GM12878 (cell line): ENCODE measurements at regions not wholly inside any gene's neighbourhood (a gene's known extent, or its start where the extent isn't known, plus 50 kb on each side); places are given as distances from the start of the nearest gene placed in this dataset.

ENCODE experiments used
- ATAC-seq: fragments of 200-7000 bp; cut with Tn5 transposase; 3 replicates; pipeline ENCODE4 v1.9.1; 2020; ENCODE audit warnings: mild to moderate bottlenecking, moderate library complexity
- BruUV-seq: library from RNA; stranded (reverse); fragments of 400-500 nt; replicated peaks from 2 replicates; lab custom pipeline; 2021; lab: Mats Ljungman, UMichigan
- CTCF ChIA-PET: fragments of 300-600 bp; sonication (Branson Sonifier 250); formaldehyde crosslinking; extraction: SDS; loops from one replicate; lab custom pipeline; 2021; ENCODE audit warnings: inconsistent platforms; lab: Yijun Ruan, JAX
- POLR2A ChIA-PET: fragments of 350-600 bp; formaldehyde crosslinking; extraction: SDS; loops from one replicate; lab custom pipeline; 2021; ENCODE audit warnings: inconsistent platforms; lab: Charles Lee
- RAD21 ChIA-PET: fragments of 300-600 bp; sonication (Branson Sonifier 250); formaldehyde crosslinking; loops from one replicate; lab custom pipeline; 2023; ENCODE audit warnings: antibody characterized with exemption; ENCODE audit not compliant: unreplicated experiment; lab: Charles Lee
- SMC1A ChIA-PET: fragments of 300-600 bp; sonication (Branson Sonifier 250); formaldehyde crosslinking; loops from one replicate; lab custom pipeline; 2023; ENCODE audit not compliant: unreplicated experiment, uncharacterized antibody; lab: Charles Lee
- DNase-seq: peaks from one replicate; pipeline ENCODE4 v3.0.0-alpha.2; 2011; ENCODE audit warnings: low read depth, low spot score
- FAIRE-seq: peaks from 3 replicates; lab custom pipeline; 2011; peaks lifted over from hg19 to GRCh38; lab: Jason Lieb, UNC
- H2AFZ ChIP-seq: 2 replicates; pipeline ENCODE4 v1.6.0; 2011; ENCODE audit warnings: low read depth, low read length, control low read depth; ENCODE audit not compliant: control insufficient read depth
- H3K27ac ChIP-seq: 2 replicates; pipeline ENCODE4 v1.5.1; 2011; ENCODE audit warnings: control low read depth; ENCODE audit not compliant: control insufficient read depth, insufficient read depth
- H3K27me3 ChIP-seq, 2 experiments: replicated peaks in 1 of 2; 2 replicates each; pipeline versions ENCODE4 v1.6.0 to v1.6.1; 2011; ENCODE audit warnings: low read length in 1 of 2; ENCODE audit not compliant: control insufficient read depth in 2 of 2, insufficient read depth in 2 of 2
- H3K36me3 ChIP-seq, 2 experiments: 2 replicates each; pipeline ENCODE4 v1.5.1; 2011; ENCODE audit warnings: low read length in 1 of 2; ENCODE audit not compliant: control insufficient read depth in 2 of 2, insufficient read depth in 2 of 2
- H3K4me1 ChIP-seq: 2 replicates; pipeline ENCODE4 v1.6.1; 2011; ENCODE audit warnings: mild to moderate bottlenecking, low read length, moderate library complexity, mixed read lengths; ENCODE audit not compliant: control insufficient read depth, insufficient read depth
- H3K4me2 ChIP-seq: 2 replicates; pipeline ENCODE4 v1.6.0; 2011; ENCODE audit warnings: control low read depth; ENCODE audit not compliant: control insufficient read depth, insufficient read depth
- H3K4me3 ChIP-seq: fragments of 200-600 bp; sonication (generic); 2 replicates; pipeline ENCODE4 v1.5.1; 2016
- H3K79me2 ChIP-seq: 2 replicates; pipeline ENCODE4 v1.6.0; 2011; ENCODE audit warnings: low read length; ENCODE audit not compliant: control insufficient read depth, insufficient read depth
- H3K9ac ChIP-seq: 2 replicates; pipeline ENCODE4 v1.8.0; 2011; ENCODE audit warnings: low read length, control low read depth, mixed read lengths; ENCODE audit not compliant: control insufficient read depth, insufficient read depth
- H3K9me3 ChIP-seq: replicated peaks from 3 replicates; pipeline ENCODE4 v1.5.1; 2011; ENCODE audit warnings: mild to moderate bottlenecking, low read length; ENCODE audit not compliant: control insufficient read depth, insufficient read depth
- H4K20me1 ChIP-seq: 2 replicates; pipeline ENCODE4 v1.6.0; 2011; ENCODE audit not compliant: control insufficient read depth, insufficient read depth
- ATF3 ChIP-seq: IDR thresholded peaks from 2 replicates; pipeline ENCODE4 v1.6.1; 2011; ENCODE audit warnings: low read depth, mild to moderate bottlenecking, low read length, moderate library complexity, borderline replicate concordance; ENCODE audit errors: extremely low read depth
- ATF7 ChIP-seq: fragments of 450-650 bp; IDR thresholded peaks from 2 replicates; pipeline ENCODE4 v1.6.1; 2016; ENCODE audit warnings: low read depth, mild to moderate bottlenecking
- BCL3 ChIP-seq: IDR thresholded peaks from 2 replicates; pipeline ENCODE4 v1.6.1; 2011; ENCODE audit warnings: borderline replicate concordance, low read depth, mild to moderate bottlenecking, moderate library complexity, low read length; ENCODE audit not compliant: insufficient read depth, poor library complexity, severe bottlenecking
- BRCA1 ChIP-seq: IDR thresholded peaks from 2 replicates; pipeline ENCODE4 v1.6.1; 2011; ENCODE audit warnings: low read depth, low read length, improper control_type of control experiment
- CEBPZ ChIP-seq: fragments of 150-350 bp; IDR thresholded peaks from 2 replicates; pipeline ENCODE4 v1.6.1; 2016; ENCODE audit warnings: low read depth, low read length
- CHD2 ChIP-seq: IDR thresholded peaks from 2 replicates; pipeline ENCODE4 v1.6.1; 2011; ENCODE audit warnings: low read depth, low read length, improper control_type of control experiment, borderline replicate concordance
- ESRRA ChIP-seq: IDR thresholded peaks from 2 replicates; pipeline ENCODE4 v1.6.1; 2012; ENCODE audit warnings: mild to moderate bottlenecking, low read length, improper control_type of control experiment
- IRF3 ChIP-seq: fragments of 450-650 bp; IDR thresholded peaks from 2 replicates; pipeline ENCODE4 v1.6.1; 2014; ENCODE audit warnings: mild to moderate bottlenecking
- IRF5 ChIP-seq: fragments of 450-650 bp; IDR thresholded peaks from 2 replicates; pipeline ENCODE4 v1.6.1; 2017; ENCODE audit warnings: borderline replicate concordance
- RFX5 ChIP-seq: IDR thresholded peaks from 2 replicates; pipeline ENCODE4 v1.6.1; 2011; ENCODE audit warnings: low read depth, low read length, improper control_type of control experiment
- SKIL ChIP-seq: fragments of 450-650 bp; IDR thresholded peaks from 2 replicates; pipeline ENCODE4 v1.6.1; 2017; ENCODE audit warnings: mild to moderate bottlenecking, low read depth, inconsistent platforms; ENCODE audit not compliant: poor library complexity, severe bottlenecking
- SMARCA5 ChIP-seq: fragments of 450-650 bp; IDR thresholded peaks from 2 replicates; pipeline ENCODE4 v1.6.1; 2017; ENCODE audit warnings: mild to moderate bottlenecking
- SUPT20H ChIP-seq: IDR thresholded peaks from 2 replicates; pipeline ENCODE4 v1.6.1; 2011; ENCODE audit warnings: low read depth, mild to moderate bottlenecking, low read length, moderate library complexity, borderline replicate concordance; ENCODE audit not compliant: control insufficient read depth
- ZZZ3 ChIP-seq: IDR thresholded peaks from 2 replicates; pipeline ENCODE4 v1.6.1; 2011; ENCODE audit warnings: low read depth; ENCODE audit not compliant: control insufficient read depth, insufficient read length
- WGBS: methylation state at CpG from one replicate; pipeline ENCODE4 v1.1.6; 2016; ENCODE audit warnings: low lambda C conversion rate; ENCODE audit not compliant: insufficient replicate concordance, insufficient coverage; ENCODE audit errors: missing lambda C conversion rate; 5-methylcytosine and 5-hydroxymethylcytosine counted together
- in situ Hi-C: fragments of 300-500 bp; cut with MboI; formaldehyde crosslinking; loops from 9 replicates; pipeline ENCODE4 v1.14.3; 2018; ENCODE audit warnings: mixed read lengths
- intact Hi-C: fragments of 100-400 bp; cut with micrococcal nuclease; formaldehyde crosslinking; loops from one replicate; pipeline ENCODE4 v1.14.2; 2022; ENCODE audit not compliant: unreplicated experiment

- SMC1A ChIA-PET = no interaction called here
- ATAC-seq = no peak
- Histone ChIP-seq H3K79me2 (no peaks in the 10 kb centered on the region), H3K27ac (no peak overlapping the region), H3K9me3 (no peaks in the 10 kb centered on the region), H3K9ac (no peak overlapping the region), H3K4me3 (no peak overlapping the region), H3K27me3 (no peaks in the 10 kb centered on the region), H3K4me2 (no peak overlapping the region), H3K4me1 (no peaks in the 10 kb centered on the region), H3K36me3 (no peaks in the 10 kb centered on the region), H4K20me1 (no peaks in the 10 kb centered on the region), H2AFZ (no peak overlapping the region)
- POLR2A ChIA-PET = no interaction called here
- TF ChIP-seq ESRRA (no peak), RFX5 (no peak), ATF7 (no peak), ZZZ3 (no peak), ATF3 (no peak), BRCA1 (no peak), SUPT20H (no peak), CEBPZ (no peak), SMARCA5 (no peak), SKIL (no peak), BCL3 (no peak), IRF3 (no peak), CHD2 (no peak), IRF5 (no peak)
- no TSS peak for BruUV-seq
- RAD21 ChIA-PET = no interaction called here
- in situ Hi-C loops = no loop called here
- 56% methylated on average over 5 of the region's 5 CpGs for WGBS
- intact Hi-C loops = no loop called here
- no peak for FAIRE-seq
- DNase-seq = no peak
- CTCF ChIA-PET = interaction anchor here (0.6 kb wide), 1 partner anchor 547 kb away, joined by 3 read pairs; no protein-coding TSS in a partner anchor
These were observed 624.2 kb downstream of the BCL11B start for GRCh38 chr14:98647754-98648153.
